ENCODE measurements at regions not wholly inside any gene's neighbourhood (a gene's known extent, or its start where the extent isn't known, plus 50 kb on each side); places are given as distances from the start of the nearest gene placed in this dataset.

DNA sequence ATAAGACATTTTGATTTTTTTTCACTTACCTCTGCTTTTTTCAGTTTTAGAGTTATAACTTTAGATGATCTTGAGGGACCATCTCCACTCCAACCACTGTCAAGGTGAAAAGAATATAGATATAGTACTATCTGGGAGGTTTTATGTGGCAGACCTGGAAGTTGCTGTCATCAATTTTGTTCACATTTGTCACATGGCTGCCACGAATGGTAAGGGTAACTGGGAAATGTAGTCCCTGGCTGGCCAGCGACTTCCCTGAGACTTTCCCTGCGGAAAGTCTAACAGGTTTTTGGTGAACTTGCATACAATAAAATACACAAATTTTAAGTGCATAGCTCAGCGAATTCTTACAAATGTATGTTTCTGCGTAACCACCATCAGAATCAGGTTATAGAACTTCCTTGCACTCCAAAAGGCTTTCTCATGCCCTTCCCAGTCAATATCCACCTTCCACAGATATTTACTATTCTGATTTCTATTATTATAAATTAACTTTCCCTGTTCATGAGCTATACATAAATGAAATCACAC lies 121.5 kb downstream of the MAT2B start:
- Histone ChIP-seq H3K4me3 (ENCODE audit: low read depth, low read length) (no peak overlapping the region), H3K27me3 (no peaks in the 10 kb centered on the region)
- TF ChIP-seq, protein P1, sequence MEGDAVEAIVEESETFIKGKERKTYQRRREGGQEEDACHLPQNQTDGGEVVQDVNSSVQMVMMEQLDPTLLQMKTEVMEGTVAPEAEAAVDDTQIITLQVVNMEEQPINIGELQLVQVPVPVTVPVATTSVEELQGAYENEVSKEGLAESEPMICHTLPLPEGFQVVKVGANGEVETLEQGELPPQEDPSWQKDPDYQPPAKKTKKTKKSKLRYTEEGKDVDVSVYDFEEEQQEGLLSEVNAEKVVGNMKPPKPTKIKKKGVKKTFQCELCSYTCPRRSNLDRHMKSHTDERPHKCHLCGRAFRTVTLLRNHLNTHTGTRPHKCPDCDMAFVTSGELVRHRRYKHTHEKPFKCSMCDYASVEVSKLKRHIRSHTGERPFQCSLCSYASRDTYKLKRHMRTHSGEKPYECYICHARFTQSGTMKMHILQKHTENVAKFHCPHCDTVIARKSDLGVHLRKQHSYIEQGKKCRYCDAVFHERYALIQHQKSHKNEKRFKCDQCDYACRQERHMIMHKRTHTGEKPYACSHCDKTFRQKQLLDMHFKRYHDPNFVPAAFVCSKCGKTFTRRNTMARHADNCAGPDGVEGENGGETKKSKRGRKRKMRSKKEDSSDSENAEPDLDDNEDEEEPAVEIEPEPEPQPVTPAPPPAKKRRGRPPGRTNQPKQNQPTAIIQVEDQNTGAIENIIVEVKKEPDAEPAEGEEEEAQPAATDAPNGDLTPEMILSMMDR (IDR thresholded peaks at IDR 0.05; ENCODE audit: low read depth, low read length) = no peak

DNA sequence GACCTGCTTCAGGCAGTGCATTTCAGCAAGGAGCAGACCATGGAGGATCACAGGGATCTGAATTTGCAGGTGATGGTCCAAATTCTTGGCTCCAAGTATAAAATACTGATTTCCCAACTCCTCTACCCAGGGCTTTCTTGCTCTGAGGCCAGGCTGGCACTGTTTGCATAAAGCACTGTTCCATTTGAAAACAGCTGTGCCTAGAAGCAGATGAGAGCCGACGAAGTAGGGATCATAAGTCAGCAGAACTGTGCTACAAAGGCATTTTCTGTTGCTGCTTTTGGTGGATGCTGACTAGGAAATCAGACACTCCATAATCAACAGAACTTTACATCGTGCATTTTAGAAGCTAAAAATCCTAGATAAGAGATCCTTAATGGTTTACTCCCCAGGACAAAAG lies 126.4 kb downstream of the MAT2B start:
- TF ChIP-seq, protein P1 (IDR thresholded peaks at IDR 0.05; ENCODE audit: low read depth, low read length) = no peak
- Histone ChIP-seq H3K36me3 (no peaks in the 10 kb centered on the region), H3K4me3 (ENCODE audit: low read depth, low read length) (no peak overlapping the region), H3K27me3 (no peaks in the 10 kb centered on the region), H3K4me1 (no peaks in the 10 kb centered on the region), H3K9me3 (no peaks in the 10 kb centered on the region)
- DNase-seq = no peak

More for the DNA sequence above, 121.5 kb downstream of the MAT2B start:
- no peak for DNase-seq
- no peaks in the 10 kb centered on the region for H3K4me1 ChIP-seq
- no peaks in the 10 kb centered on the region for H3K36me3 ChIP-seq
- H3K9me3 ChIP-seq = no peaks in the 10 kb centered on the region

DNA sequence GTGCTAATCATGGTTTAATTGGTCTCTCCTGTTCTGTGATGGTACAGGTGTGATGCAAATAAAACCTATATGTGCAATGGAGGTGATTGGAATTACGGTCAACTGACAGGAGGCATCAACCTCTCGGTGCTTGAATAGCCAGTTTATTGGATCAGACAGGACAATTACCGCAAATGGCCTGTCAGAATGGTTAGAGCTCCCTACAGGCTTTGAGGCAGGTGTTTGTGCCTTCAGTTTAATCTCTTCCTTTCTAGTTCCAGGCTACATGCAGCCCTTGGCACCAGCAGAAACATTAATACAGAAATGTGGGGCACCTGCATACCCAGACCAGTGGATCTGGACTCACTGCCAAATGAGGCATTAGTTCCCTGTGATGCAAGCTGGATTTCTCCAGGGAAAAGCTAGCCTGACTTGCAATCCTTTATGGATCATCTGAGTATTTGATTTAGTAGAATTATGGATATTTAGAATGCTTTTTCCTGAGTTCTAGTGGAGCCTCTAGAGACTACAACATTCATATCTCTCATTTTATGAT lies 128.6 kb downstream of the MAT2B start:
- no peaks in the 10 kb centered on the region for H3K36me3 ChIP-seq
- DNase-seq = no peak
- no peaks in the 10 kb centered on the region for H3K27me3 ChIP-seq
- H3K9me3 ChIP-seq = no peaks in the 10 kb centered on the region
- no peaks in the 10 kb centered on the region for H3K4me1 ChIP-seq
- TF ChIP-seq, protein P1 (IDR thresholded peaks at IDR 0.05; ENCODE audit: low read depth, low read length) = no peak
- no peak overlapping the region for H3K4me3 ChIP-seq (ENCODE audit: low read depth, low read length)

DNA sequence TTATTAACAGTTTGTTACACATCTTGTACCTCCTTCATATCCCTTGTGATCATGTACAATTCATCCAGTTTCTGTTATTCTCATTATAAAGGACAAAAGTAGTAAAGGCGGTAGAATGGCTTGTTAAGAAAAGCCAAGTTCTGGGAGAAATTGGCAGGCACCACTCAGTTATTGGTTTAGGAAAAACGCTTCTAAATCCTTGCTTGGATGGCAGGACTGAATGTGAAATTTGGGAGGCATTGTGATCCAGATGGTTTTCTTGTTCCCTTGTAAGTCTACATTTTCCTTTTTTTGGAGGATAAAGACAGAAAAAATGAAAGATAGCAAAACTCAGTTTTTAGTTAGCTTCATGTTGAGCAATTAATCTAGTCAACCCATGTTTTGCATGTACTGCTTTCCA lies 130.2 kb downstream of the MAT2B start:
- TF ChIP-seq, protein P1 (IDR thresholded peaks at IDR 0.05; ENCODE audit: low read depth, low read length) = no peak
- Histone ChIP-seq H3K9me3 (no peaks in the 10 kb centered on the region), H3K4me3 (ENCODE audit: low read depth, low read length) (no peak overlapping the region), H3K36me3 (no peaks in the 10 kb centered on the region), H3K27me3 (no peaks in the 10 kb centered on the region), H3K4me1 (no peaks in the 10 kb centered on the region)
- no peak for DNase-seq

DNA sequence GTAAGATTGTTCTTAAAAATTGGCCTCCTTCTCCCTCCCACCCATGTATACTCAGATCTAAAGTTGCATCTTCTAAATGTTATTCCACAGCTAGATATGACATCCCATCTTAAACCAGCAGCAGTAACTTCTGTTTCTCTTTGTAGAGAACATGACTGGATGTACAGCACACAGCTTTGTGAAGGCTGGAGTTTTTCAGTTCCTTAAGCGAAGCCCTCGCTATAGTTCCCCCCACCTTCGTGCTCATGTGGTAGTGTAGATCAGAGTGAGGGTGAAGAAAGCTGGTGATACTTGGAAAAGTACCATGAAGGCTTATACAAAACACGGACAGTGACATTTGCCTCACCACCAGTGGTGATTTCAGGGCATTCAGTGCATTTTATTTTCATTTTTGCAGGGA lies 137.5 kb downstream of the MAT2B start:
- TF ChIP-seq, protein P1 (IDR thresholded peaks at IDR 0.05; ENCODE audit: low read depth, low read length) = no peak
- Histone ChIP-seq H3K4me3 (ENCODE audit: low read depth, low read length) (no peak overlapping the region), H3K9me3 (no peaks in the 10 kb centered on the region), H3K4me1 (no peaks in the 10 kb centered on the region), H3K36me3 (no peaks in the 10 kb centered on the region), H3K27me3 (no peaks in the 10 kb centered on the region)
- DNase-seq = no peak

Data from BE2C (cell line).